ENCODE measurements at regions not wholly inside any gene's neighbourhood (a gene's known extent, or its start where the extent isn't known, plus 50 kb on each side); places are given as distances from the start of the nearest gene placed in this dataset.
"Not testable (repeated sequence)": the region's sequence is repeated elsewhere in the genome, so short reads cannot be mapped to it uniquely, and the experiment has no call there.

- Mint-ChIP-seq H3K27ac (no peak overlapping the region), H3K9me3 (no peaks in the 10 kb centered on the region), H3K36me3 (no peaks in the 10 kb centered on the region)
- DNase-seq (ENCODE audit: low spot score in 2 of 2) (no peak), ATAC-seq (no peak)
Measured at GRCh38 chr5:163318707-163319106, 118.7 kb upstream of the CCNG1 start.

GRCh38 chr5:163321511-163321910, 115.9 kb upstream of the CCNG1 start:
- DNase-seq (ENCODE audit: low spot score in 2 of 2), result no peak
- no peaks in the 10 kb centered on the region for H3K9me3 Mint-ChIP-seq
- H3K27ac Mint-ChIP-seq, result no peak overlapping the region
- no peaks in the 10 kb centered on the region for H3K36me3 Mint-ChIP-seq
- ATAC-seq, result no peak

- Mint-ChIP-seq H3K36me3 (no peaks in the 10 kb centered on the region), H3K9me3 (peaks cover 0 to 3% of the 10 kb centered on the region in 2 donors), H3K27ac (no peak overlapping the region)
- DNase-seq (ENCODE audit: low spot score in 2 of 2) (no peak), ATAC-seq (no peak)
Measured at GRCh38 chr5:163330723-163331668, 106.4 kb upstream of the CCNG1 start.

GRCh38 chr5:163336074-163336473, 101.3 kb upstream of the CCNG1 start:
- not testable (repeated sequence) for ATAC-seq; H3K9me3 Mint-ChIP-seq; H3K36me3 Mint-ChIP-seq; DNase-seq (ENCODE audit: low spot score in 2 of 2); H3K27ac Mint-ChIP-seq

- no peak for DNase-seq (ENCODE audit: low spot score in 2 of 2)
- no peak for ATAC-seq
- Mint-ChIP-seq H3K36me3 (no peaks in the 10 kb centered on the region), H3K27ac (no peak overlapping the region), H3K9me3 (peaks cover 0 to 3% of the 10 kb centered on the region in 2 donors)
Measured at GRCh38 chr5:163339148-163339547, 98.2 kb upstream of the CCNG1 start.

- DNase-seq (ENCODE audit: low spot score in 2 of 2); ATAC-seq; H3K36me3 Mint-ChIP-seq; H3K27ac Mint-ChIP-seq; H3K9me3 Mint-ChIP-seq: not testable (repeated sequence)
Measured at GRCh38 chr5:163340378-163340777, 97.0 kb upstream of the CCNG1 start.

- no peaks in the 10 kb centered on the region for H3K36me3 Mint-ChIP-seq
- DNase-seq (ENCODE audit: low spot score in 2 of 2), result no peak
- H3K9me3 Mint-ChIP-seq, result no peaks in the 10 kb centered on the region
- no peak overlapping the region for H3K27ac Mint-ChIP-seq
- ATAC-seq, result no peak
Measured at GRCh38 chr5:163342306-163342705, 95.1 kb upstream of the CCNG1 start.

GRCh38 chr5:163345216-163345615, 92.2 kb upstream of the CCNG1 start:
- DNase-seq (ENCODE audit: low spot score in 2 of 2), result no peak
- H3K9me3 Mint-ChIP-seq, result no peaks in the 10 kb centered on the region
- no peak for ATAC-seq
- H3K27ac Mint-ChIP-seq, result no peak overlapping the region
- no peaks in the 10 kb centered on the region for H3K36me3 Mint-ChIP-seq

GRCh38 chr5:163347671-163348070, 89.7 kb upstream of the CCNG1 start:
- DNase-seq (ENCODE audit: low spot score in 2 of 2) (peak in 1 of 2 donors; percentile 65), ATAC-seq (peak in 1 of 2 donors; percentile 55)
- no peak overlapping the region for H3K27ac Mint-ChIP-seq
- no peaks in the 10 kb centered on the region for H3K9me3 Mint-ChIP-seq
- H3K36me3 Mint-ChIP-seq, result no peaks in the 10 kb centered on the region

- no peaks in the 10 kb centered on the region for H3K36me3 Mint-ChIP-seq
- DNase-seq (ENCODE audit: low spot score in 2 of 2) (no peak), ATAC-seq (peak in 1 of 2 donors; percentile 32)
- no peaks in the 10 kb centered on the region for H3K9me3 Mint-ChIP-seq
- H3K27ac Mint-ChIP-seq, result no peak overlapping the region
Measured at GRCh38 chr5:163350083-163350482, 87.3 kb upstream of the CCNG1 start.

- DNase-seq (ENCODE audit: low spot score in 2 of 2) (no peak), ATAC-seq (no peak)
- H3K27ac Mint-ChIP-seq, result no peak overlapping the region
- no peaks in the 10 kb centered on the region for H3K36me3 Mint-ChIP-seq
- no peaks in the 10 kb centered on the region for H3K9me3 Mint-ChIP-seq
Measured at GRCh38 chr5:163352531-163352930, 84.9 kb upstream of the CCNG1 start.

- not testable (repeated sequence) for ATAC-seq; DNase-seq (ENCODE audit: low spot score in 2 of 2)
Measured at GRCh38 chr5:163355811-163356210, 81.6 kb upstream of the CCNG1 start.

GRCh38 chr5:163357636-163358035, 79.8 kb upstream of the CCNG1 start:
- H3K9me3 Mint-ChIP-seq, result no peaks in the 10 kb centered on the region
- ATAC-seq, result no peak
- no peak for DNase-seq (ENCODE audit: low spot score in 2 of 2)
- H3K27ac Mint-ChIP-seq, result no peak overlapping the region
- peaks cover 0 to 3% of the 10 kb centered on the region in 2 donors for H3K36me3 Mint-ChIP-seq

More at GRCh38 chr5:163355811-163356210, 81.6 kb upstream of the CCNG1 start:
- not testable (repeated sequence) for H3K9me3 Mint-ChIP-seq, H3K27ac Mint-ChIP-seq, H3K36me3 Mint-ChIP-seq

- Mint-ChIP-seq H3K9me3 (peaks cover 0 to 3% of the 10 kb centered on the region in 2 donors), H3K36me3 (peaks cover 0 to 9% of the 10 kb centered on the region in 2 donors), H3K27ac (no peak overlapping the region)
- DNase-seq (ENCODE audit: low spot score in 2 of 2) (no peak), ATAC-seq (no peak)
Measured at GRCh38 chr5:163360656-163361055, 76.7 kb upstream of the CCNG1 start.

GRCh38 chr5:163361450-163361849, 75.9 kb upstream of the CCNG1 start:
- Mint-ChIP-seq H3K27ac (no peak overlapping the region), H3K36me3 (peaks cover 0 to 9% of the 10 kb centered on the region in 2 donors), H3K9me3 (peaks cover 0 to 4% of the 10 kb centered on the region in 2 donors)
- ATAC-seq, result no peak
- no peak for DNase-seq (ENCODE audit: low spot score in 2 of 2)

GRCh38 chr5:163362840-163363371, 74.5 kb upstream of the CCNG1 start:
- ATAC-seq, result no peak
- no peak for DNase-seq (ENCODE audit: low spot score in 2 of 2)
- Mint-ChIP-seq H3K9me3 (peaks cover 4% of the 10 kb centered on the region in 2 donors), H3K27ac (no peak overlapping the region), H3K36me3 (peaks cover 0 to 9% of the 10 kb centered on the region in 2 donors)

- Mint-ChIP-seq H3K9me3 (peaks cover 4% of the 10 kb centered on the region in 2 donors), H3K27ac (no peak overlapping the region), H3K36me3 (peaks cover 0 to 9% of the 10 kb centered on the region in 2 donors)
- no peak for ATAC-seq
- DNase-seq (ENCODE audit: low spot score in 2 of 2), result no peak
Measured at GRCh38 chr5:163363389-163363788, 74.0 kb upstream of the CCNG1 start.

GRCh38 chr5:163366757-163367156, 70.6 kb upstream of the CCNG1 start:
- ATAC-seq (no peak), DNase-seq (ENCODE audit: low spot score in 2 of 2) (no peak)
- Mint-ChIP-seq H3K27ac (no peak overlapping the region), H3K9me3 (peaks cover 4 to 9% of the 10 kb centered on the region in 2 donors), H3K36me3 (peaks cover 0 to 9% of the 10 kb centered on the region in 2 donors)

All from activated naive CD4-positive, alpha-beta T cell treated with anti-CD3 and anti-CD28 coated beads, Interleukin-2, amount 50 U/mL, for 72 hours (primary cell).